IgD-negative memory B cell (primary cell): ENCODE measurements at regions not wholly inside any gene's neighbourhood (a gene's known extent, or its start where the extent isn't known, plus 50 kb on each side); places are given as distances from the start of the nearest gene placed in this dataset.

Experiments used
- H3K27ac Mint-ChIP-seq, 3 donors: one replicate each; pipeline ENCODE4 v1.8.0; 2020 to 2022; ENCODE audit warnings: mild to moderate bottlenecking in 3 of 3, mixed read lengths in 3 of 3, moderate library complexity in 1 of 3
- H3K27me3 Mint-ChIP-seq: one replicate; pipeline ENCODE4 v1.8.0; 2021; ENCODE audit warnings: mixed read lengths
- H3K36me3 Mint-ChIP-seq: one replicate; pipeline ENCODE4 v1.8.0; 2020; ENCODE audit warnings: mild to moderate bottlenecking, mixed read lengths
- H3K4me1 Mint-ChIP-seq, 3 donors: one replicate each; pipeline ENCODE4 v1.8.0; 2020 to 2022; ENCODE audit warnings: mixed read lengths in 3 of 3, mild to moderate bottlenecking in 1 of 3
- H3K4me3 Mint-ChIP-seq, 4 donors: one replicate each; pipeline ENCODE4 v1.8.0; 2020 to 2022; ENCODE audit warnings: mild to moderate bottlenecking in 4 of 4, mixed read lengths in 4 of 4, moderate library complexity in 3 of 4
- H3K9me3 Mint-ChIP-seq, 3 donors: one replicate each; pipeline ENCODE4 v1.8.0; 2020 to 2021; ENCODE audit warnings: mixed read lengths in 3 of 3, mild to moderate bottlenecking in 1 of 3

GRCh38 chr5:156169495-156169894 is 157.5 kb upstream of the SGCD start:
- Mint-ChIP-seq H3K4me3 (no peak overlapping the region), H3K9me3 (no peaks in the 10 kb centered on the region), H3K4me1 (no peaks in the 10 kb centered on the region), H3K36me3 (no peaks in the 10 kb centered on the region), H3K27ac (no peak overlapping the region), H3K27me3 (no peaks in the 10 kb centered on the region)

DNA sequence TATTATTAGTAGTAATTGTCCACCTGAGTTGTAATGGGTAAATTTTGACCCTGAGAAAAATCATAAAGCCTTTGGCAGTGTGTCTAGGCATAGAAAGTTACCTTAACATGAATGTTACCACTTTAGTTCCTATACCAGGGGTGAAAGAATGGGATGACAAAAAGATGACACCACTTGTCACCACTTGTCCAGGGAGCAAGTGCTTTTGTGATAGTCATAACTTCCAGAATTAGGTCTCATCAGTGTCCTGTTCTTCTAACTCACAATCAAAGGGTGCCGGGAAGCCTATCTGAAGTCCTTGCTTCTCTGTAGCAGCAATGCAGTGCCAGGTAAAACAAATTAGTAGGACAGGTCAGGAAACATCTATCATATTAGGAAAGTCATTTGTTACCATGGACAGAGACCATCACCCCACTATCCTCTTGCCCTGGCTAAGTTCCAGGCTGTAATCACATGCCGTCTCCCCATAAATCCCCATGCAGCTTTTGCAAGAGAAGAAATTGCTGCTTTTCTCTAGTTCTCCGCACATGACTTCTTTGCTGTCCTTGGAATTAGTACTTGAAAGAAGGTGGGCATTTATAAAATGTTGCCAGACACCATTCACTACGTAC is 156.5 kb upstream of the SGCD start:
- no peak overlapping the region for H3K27ac Mint-ChIP-seq
- no peaks in the 10 kb centered on the region for H3K9me3 Mint-ChIP-seq
- no peak overlapping the region for H3K4me3 Mint-ChIP-seq
- no peaks in the 10 kb centered on the region for H3K27me3 Mint-ChIP-seq
- no peaks in the 10 kb centered on the region for H3K4me1 Mint-ChIP-seq
- H3K36me3 Mint-ChIP-seq, result no peaks in the 10 kb centered on the region

- H3K27me3 Mint-ChIP-seq, result no peaks in the 10 kb centered on the region
- H3K36me3 Mint-ChIP-seq, result no peaks in the 10 kb centered on the region
- H3K4me3 Mint-ChIP-seq, result no peak overlapping the region
- H3K4me1 Mint-ChIP-seq, result no peaks in the 10 kb centered on the region
- no peaks in the 10 kb centered on the region for H3K9me3 Mint-ChIP-seq
- H3K27ac Mint-ChIP-seq, result no peak overlapping the region
Measured at GRCh38 chr5:156174225-156174624, 152.7 kb upstream of the SGCD start.

GRCh38 chr5:156178117-156178516 is 148.8 kb upstream of the SGCD start:
- Mint-ChIP-seq H3K27ac (no peak overlapping the region), H3K4me1 (no peaks in the 10 kb centered on the region), H3K27me3 (no peaks in the 10 kb centered on the region), H3K36me3 (no peaks in the 10 kb centered on the region), H3K4me3 (no peak overlapping the region), H3K9me3 (peaks cover 0 to 6% (median 0%) of the 10 kb centered on the region in 3 donors)

GRCh38 chr5:156181656-156182055 is 145.3 kb upstream of the SGCD start:
- H3K36me3 Mint-ChIP-seq, result no peaks in the 10 kb centered on the region
- no peak overlapping the region for H3K4me3 Mint-ChIP-seq

GRCh38 chr5:156182174-156182967 is 144.6 kb upstream of the SGCD start:
- Mint-ChIP-seq H3K9me3 (peaks cover 0 to 6% (median 2%) of the 10 kb centered on the region in 3 donors), H3K27me3 (no peaks in the 10 kb centered on the region), H3K36me3 (no peaks in the 10 kb centered on the region), H3K4me1 (no peaks in the 10 kb centered on the region), H3K4me3 (no peak overlapping the region), H3K27ac (peak overlapping the region in 1 of 3 donors; percentile 9)

More at GRCh38 chr5:156181656-156182055, 145.3 kb upstream of the SGCD start:
- H3K27me3 Mint-ChIP-seq, result no peaks in the 10 kb centered on the region
- H3K4me1 Mint-ChIP-seq, result no peaks in the 10 kb centered on the region
- H3K9me3 Mint-ChIP-seq, result peaks cover 0 to 6% (median 2%) of the 10 kb centered on the region in 3 donors
- peak overlapping the region in 1 of 3 donors; percentile 9 for H3K27ac Mint-ChIP-seq

DNA sequence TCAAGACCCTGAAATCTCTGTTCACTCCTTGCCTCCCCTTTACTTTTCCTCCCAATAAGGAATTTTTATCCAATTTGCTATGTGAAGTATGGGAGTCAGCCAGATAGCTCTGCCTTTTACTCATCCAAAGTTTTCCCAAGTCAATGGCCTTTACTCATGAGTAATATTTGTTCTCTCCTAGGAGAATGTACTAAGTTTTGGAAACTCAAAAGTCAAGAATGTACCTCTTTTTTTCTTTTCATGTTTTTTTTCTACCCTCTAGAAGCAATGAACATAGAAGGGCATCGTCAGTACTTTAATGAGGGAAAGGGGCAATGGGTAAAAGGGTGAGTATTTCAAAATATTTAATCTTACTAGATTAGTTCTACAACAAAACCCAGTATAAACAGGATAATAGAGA is 140.2 kb upstream of the SGCD start:
- peaks cover 0 to 2% (median 0%) of the 10 kb centered on the region in 3 donors for H3K9me3 Mint-ChIP-seq
- H3K27me3 Mint-ChIP-seq, result no peaks in the 10 kb centered on the region
- no peak overlapping the region for H3K4me3 Mint-ChIP-seq
- no peaks in the 10 kb centered on the region for H3K4me1 Mint-ChIP-seq
- no peaks in the 10 kb centered on the region for H3K36me3 Mint-ChIP-seq
- H3K27ac Mint-ChIP-seq, result peak overlapping the region in 1 of 3 donors; percentile 13

DNA sequence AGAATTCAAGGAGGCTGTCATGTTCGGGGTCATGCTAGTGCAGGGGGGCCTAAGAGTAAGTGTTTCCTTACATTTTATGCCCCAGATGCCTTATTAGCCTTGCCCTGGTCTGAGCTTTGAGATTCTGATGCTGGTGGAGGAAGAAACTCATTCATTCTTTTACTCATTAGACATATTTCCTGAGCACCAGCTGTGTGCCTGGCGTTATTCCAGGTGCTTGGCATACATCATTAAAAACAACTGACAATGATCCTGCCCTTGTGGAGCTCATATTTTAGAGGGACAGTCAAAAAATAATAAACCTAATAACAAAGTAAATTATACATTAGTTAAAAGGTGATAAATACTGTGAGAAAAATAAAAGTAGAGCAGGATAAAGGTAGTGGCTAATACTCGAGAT is 138.9 kb upstream of the SGCD start:
- Mint-ChIP-seq H3K27ac (no peak overlapping the region), H3K4me1 (no peaks in the 10 kb centered on the region), H3K27me3 (no peaks in the 10 kb centered on the region), H3K9me3 (peaks cover 0 to 2% (median 0%) of the 10 kb centered on the region in 3 donors), H3K36me3 (no peaks in the 10 kb centered on the region), H3K4me3 (no peak overlapping the region)

GRCh38 chr5:156189628-156190027 is 137.3 kb upstream of the SGCD start:
- H3K4me3 Mint-ChIP-seq, result no peak overlapping the region
- no peaks in the 10 kb centered on the region for H3K36me3 Mint-ChIP-seq
- no peaks in the 10 kb centered on the region for H3K27me3 Mint-ChIP-seq
- H3K4me1 Mint-ChIP-seq, result no peaks in the 10 kb centered on the region
- H3K27ac Mint-ChIP-seq, result no peak overlapping the region
- H3K9me3 Mint-ChIP-seq, result peaks cover 0 to 5% (median 0%) of the 10 kb centered on the region in 3 donors

DNA sequence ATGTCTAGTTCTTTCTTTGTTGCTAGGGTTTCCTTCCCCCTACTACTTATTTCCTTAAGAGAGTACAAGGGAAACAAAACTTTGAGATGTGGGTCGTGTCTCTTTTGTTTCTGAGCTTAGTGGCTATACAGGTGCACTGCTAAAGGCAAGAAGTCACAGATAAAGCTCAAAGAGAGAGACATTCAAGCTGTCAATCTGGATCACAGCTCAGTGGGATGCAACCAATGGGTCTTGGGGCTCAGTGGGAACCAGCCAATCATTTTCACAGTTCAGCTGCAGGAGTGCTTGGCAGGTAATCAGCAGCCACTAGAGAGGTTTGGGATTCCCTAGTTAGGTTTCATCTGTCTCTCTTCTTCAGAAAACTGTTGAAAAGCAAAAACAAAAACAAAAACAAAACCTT is 135.4 kb upstream of the SGCD start:
- Mint-ChIP-seq H3K27me3 (no peaks in the 10 kb centered on the region), H3K9me3 (peaks cover 0 to 6% (median 0%) of the 10 kb centered on the region in 3 donors), H3K4me3 (no peak overlapping the region), H3K27ac (no peak overlapping the region), H3K4me1 (no peaks in the 10 kb centered on the region), H3K36me3 (no peaks in the 10 kb centered on the region)

DNA sequence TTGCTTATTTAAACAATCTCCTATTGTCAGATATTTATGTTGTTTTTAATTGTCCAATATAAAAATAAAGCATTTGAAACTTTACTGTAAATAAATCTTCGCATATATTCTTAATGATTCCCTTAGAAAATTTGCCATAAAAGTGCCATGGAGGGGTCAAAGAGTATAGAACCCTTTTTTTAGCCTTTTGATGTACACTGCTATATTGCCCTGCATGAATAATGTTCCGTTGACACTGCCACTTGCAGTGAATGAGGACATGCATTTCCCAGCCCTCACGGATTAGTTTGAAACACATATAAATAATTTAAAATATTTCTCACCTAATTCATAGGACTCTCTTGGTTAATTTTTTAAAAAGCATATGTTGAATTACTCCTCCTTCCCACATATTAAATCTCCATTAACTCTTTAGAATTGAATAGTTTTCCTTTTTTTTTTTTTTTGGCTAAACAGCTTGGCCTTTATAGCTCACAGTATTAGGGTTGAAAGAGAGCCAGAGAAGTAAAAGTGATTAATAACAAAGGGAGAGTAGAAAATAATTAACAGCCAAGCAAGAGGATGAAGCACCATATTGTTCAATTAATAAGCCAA is 129.8 kb upstream of the SGCD start:
- H3K36me3 Mint-ChIP-seq, result no peaks in the 10 kb centered on the region
- H3K27me3 Mint-ChIP-seq, result no peaks in the 10 kb centered on the region
- H3K4me1 Mint-ChIP-seq, result no peaks in the 10 kb centered on the region
- H3K9me3 Mint-ChIP-seq, result peaks cover 0 to 5% (median 0%) of the 10 kb centered on the region in 3 donors
- no peak overlapping the region for H3K4me3 Mint-ChIP-seq
- H3K27ac Mint-ChIP-seq, result no peak overlapping the region

DNA sequence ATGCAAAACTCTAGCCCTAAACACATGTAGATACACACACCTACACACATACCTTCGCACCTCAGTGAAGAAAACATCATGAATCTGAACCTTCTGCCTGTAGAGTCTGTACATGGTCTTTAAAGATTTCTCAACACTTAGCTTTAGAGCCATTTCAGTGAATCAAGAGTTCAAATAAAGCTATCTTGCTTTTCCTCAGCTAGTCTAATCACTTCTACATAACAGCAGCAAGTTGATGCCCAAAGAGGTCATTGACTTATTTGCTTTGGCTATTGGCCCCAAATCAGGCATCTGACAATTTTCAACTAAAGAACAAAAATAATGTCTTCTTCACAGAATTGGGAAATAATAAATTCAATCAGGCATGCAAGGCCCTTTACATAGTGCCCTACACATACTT is 127.9 kb upstream of the SGCD start:
- H3K27me3 Mint-ChIP-seq, result no peaks in the 10 kb centered on the region
- no peaks in the 10 kb centered on the region for H3K4me1 Mint-ChIP-seq
- no peak overlapping the region for H3K27ac Mint-ChIP-seq
- no peak overlapping the region for H3K4me3 Mint-ChIP-seq
- H3K9me3 Mint-ChIP-seq, result peaks cover 0 to 2% (median 0%) of the 10 kb centered on the region in 3 donors
- H3K36me3 Mint-ChIP-seq, result no peaks in the 10 kb centered on the region

DNA sequence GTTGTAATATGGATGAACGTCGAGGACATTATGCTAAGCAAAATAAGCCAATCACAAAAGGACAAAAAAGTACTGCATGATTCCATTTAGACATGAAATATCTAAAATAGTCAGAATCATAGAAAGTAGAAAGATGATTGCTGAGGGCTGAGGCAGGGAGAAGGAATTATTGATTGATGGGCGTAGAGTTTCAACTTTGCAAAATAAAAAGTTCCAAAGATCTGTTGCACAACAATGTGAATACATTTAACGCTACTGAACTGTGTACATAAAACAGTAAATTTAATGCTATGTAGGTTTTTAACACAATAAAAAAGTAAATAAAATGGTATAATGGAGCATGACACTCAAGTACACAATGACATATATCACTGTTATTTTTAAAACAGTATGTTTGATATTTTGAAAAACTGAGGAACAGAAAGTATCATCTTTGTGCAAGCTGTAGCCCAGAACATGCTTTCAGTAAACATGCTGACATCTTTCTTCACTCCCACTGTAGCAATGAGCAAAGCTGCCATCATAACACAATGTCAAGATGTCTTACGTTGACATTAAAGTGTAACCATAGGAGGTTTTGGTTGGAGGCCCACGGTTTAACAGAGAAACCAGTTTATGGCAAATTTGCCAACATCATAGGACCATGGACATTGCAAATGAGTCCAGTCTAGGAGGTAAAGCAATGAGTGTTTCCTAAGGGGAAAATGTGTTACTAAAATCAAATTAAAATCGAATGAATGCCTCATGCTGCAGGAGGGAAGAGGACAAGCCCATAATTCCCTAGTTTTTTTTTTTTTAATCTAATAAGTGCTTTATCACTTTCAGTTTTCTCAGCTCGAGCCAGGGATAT is 125.8 kb upstream of the SGCD start:
- Mint-ChIP-seq H3K36me3 (no peaks in the 10 kb centered on the region), H3K4me1 (no peaks in the 10 kb centered on the region), H3K4me3 (no peak overlapping the region), H3K9me3 (no peaks in the 10 kb centered on the region), H3K27me3 (no peaks in the 10 kb centered on the region), H3K27ac (no peak overlapping the region)

DNA sequence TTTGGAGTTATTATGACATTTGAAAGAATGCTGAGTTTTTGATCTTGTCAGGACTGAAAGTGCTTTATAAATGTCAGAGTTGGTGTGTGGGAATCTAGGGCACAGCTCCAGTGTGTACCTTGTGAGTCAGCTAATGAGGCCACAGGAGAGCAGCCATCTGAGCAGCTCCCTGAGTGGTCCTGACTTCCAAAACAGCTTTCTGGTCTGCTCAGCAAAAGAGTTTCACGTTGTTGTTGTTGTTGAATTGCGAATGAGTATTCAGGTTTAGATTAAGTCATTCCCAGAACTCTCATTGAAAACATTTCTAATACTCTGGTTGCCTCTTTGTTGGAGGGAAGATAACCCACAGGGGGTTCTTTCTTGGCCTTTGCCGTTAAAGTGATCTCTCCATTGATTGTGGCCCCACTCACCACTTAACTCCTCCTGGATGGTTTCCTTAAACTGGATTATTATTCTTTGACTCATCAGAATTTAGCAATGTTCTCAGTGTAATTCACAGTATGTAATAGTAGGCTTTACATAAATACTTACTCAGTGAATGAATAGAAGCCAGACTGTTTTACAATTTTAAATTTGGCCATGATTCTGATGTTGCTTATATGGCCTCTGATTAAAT is 125.1 kb upstream of the SGCD start:
- Mint-ChIP-seq H3K4me3 (no peak overlapping the region), H3K4me1 (no peaks in the 10 kb centered on the region), H3K27me3 (no peaks in the 10 kb centered on the region), H3K9me3 (no peaks in the 10 kb centered on the region), H3K27ac (no peak overlapping the region), H3K36me3 (no peaks in the 10 kb centered on the region)
